HG03025 (cell line): ENCODE measurements at regions not wholly inside any gene's neighbourhood (a gene's known extent, or its start where the extent isn't known, plus 50 kb on each side); places are given as distances from the start of the nearest gene placed in this dataset.
"Not testable (repeated sequence)": the region's sequence is repeated elsewhere in the genome, so short reads cannot be mapped to it uniquely, and the experiment has no call there.

Experiments used
- ATAC-seq: cut with Tn5 transposase; IDR thresholded peaks from one replicate; pipeline ENCODE4 v1.9.1; 2021; ENCODE audit warnings: mild to moderate bottlenecking, moderate library complexity; ENCODE audit not compliant: unreplicated experiment, low FRiP score

DNA sequence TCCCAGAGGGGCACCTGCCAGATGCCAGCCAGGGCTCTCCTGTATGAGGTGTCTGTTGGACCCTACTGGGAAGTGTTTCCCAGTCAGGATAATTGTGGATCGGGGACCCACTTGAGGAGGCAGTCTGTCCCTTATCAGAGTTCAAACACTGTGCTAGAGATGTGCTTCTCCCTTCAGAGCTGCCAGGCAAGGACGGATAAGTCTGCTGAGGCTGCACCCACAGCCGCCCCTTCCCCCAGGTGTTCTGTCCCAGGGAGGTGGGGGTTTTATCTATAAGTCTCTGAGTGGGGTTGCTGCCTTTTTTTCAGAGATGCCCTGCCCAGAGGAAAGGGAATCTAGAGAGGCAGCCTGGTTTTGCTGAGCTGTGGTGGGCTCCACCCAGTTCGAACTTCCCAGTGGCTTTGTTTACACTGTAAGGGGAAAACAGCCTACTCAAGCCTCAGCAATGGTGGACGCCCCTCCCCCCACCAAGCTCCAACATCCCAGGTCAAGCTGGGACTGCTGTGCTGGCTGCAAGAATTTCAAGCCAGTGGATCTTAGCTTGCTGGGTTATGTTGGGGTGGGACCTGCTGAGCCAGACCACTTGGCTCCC lies 324.0 kb upstream of the SETBP1 start:
- ATAC-seq: no peak

DNA sequence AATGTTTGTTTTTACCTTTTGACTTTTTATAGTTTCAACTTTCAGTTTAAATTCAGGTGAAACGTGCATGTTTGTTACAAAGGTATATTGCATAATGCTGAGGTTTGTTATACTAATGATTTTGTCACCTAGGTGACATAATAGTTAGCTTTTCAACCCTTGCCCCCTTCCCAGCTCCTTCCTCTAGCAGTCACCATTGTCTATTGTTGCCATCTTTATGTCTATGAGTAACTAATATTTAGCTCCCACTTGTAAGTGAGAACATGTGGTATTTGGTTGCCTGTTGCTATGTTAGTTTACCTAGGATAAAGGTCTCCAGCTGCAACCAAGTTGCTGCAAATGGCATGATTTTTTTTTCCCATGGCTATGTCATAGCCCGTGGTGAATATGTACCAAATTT lies 322.3 kb upstream of the SETBP1 start:
- no peak for ATAC-seq

DNA sequence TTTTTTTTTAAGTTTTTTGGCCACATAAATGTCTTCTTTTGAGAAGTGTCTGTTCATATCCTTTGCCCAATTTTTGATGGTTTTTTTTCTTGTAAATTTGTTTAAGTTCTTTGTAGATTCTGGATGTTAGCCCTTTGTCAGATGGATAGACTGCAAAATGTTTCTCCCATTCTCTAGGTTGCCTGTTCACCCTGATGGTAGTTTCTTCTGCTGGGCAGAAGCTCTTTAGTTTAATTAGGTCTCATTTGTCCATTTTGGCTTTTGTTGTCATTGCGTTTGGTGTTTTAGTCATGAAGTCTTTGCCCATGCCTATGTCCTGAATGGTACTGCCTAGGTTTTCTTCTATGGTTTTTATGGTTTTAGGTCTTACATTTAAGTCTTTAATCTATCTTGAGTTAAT lies 320.9 kb upstream of the SETBP1 start:
- ATAC-seq: not testable (repeated sequence)

DNA sequence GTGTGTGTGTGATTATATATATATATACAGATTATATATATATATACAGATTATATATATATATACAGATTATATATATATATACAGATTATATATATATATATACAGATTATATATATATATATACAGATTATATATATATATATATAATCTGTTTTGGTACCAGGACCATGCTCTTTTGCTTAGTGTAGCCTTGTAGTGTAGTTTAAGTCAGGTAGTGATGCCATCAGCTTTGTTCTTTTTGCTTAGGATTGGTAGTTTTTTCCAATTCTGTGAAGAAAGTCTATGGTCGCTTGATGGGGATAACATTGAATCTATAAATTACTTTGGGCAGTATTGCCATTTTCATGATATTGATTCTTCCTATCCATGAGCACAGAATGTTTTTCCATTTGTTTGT lies 318.5 kb upstream of the SETBP1 start:
- not testable (repeated sequence) for ATAC-seq

DNA sequence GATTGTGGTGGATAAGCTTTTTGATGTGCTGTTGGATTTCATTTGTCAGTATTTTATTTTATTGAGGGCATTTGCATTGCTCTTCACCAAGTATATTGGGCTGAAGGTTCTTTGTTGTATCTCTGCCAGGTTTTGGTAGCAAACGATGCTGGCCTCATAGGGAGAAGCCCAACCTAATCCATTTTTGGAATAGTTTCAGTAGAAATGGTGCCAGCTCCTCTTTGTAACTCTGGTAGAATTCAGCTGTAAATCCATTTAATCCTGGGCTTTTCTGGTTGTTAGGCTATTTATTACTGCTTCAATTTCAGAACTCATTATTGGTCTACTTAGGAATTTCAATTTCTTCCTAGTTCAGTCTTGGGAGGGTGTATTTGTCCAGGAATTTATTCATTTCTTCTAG lies 309.8 kb upstream of the SETBP1 start:
- ATAC-seq: no peak

DNA sequence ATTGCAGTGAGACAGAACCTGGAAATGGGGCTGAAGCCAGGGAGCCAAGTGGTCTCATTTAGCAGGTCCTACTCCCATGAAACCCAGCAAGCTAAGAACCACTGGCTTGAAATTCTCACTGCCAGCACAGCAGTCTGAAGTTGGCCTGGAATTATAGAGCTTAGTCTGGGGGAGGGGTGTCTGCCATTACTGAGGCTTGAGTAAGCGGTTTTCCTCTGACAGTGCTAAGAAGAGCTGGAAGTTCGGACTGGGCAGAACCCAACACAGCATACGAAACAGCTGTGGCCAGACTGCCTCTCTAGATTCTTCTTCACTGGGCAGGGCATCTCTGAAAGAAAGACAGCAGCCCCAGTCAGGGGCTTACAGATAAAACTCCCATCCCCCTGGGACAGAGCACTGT lies 305.7 kb upstream of the SETBP1 start:
- no peak for ATAC-seq

DNA sequence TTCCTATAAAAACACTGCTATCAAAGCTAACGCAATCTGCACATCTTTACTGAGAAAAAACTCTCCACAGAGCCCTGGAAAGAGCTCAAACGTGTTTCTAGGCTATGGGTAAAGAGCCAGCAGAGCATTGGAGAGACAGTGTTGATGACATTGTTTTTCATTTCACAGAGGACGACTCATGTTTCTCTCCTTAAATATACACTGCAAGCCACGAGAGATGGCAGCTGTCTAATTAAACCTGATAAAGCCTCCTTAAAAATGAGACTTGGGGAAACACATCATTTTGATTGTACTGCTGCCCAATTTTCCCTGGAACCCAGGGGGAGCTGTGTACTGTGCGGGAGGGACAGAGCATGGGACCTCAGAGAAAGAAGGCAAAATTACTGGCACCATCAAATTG lies 294.3 kb upstream of the SETBP1 start:
- no peak for ATAC-seq

DNA sequence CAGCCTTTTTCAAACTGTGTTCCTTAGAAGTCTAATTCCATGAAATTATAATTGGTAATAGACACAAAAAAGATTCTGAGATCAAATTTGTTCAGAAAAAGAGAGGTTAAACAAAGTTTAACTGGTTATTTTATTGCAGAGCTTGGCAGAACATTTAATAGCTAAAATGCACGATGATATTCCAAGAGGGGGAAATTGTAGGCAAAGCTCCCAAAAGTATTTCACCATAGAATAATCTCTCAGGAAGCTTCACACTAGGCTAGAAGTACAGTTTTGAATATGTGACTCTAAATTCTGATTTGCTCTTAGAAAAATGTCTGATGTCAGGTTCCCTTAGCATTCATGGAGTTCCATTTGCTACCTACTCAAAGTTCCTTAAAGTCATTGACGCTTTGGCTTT lies 292.4 kb upstream of the SETBP1 start:
- no peak for ATAC-seq

DNA sequence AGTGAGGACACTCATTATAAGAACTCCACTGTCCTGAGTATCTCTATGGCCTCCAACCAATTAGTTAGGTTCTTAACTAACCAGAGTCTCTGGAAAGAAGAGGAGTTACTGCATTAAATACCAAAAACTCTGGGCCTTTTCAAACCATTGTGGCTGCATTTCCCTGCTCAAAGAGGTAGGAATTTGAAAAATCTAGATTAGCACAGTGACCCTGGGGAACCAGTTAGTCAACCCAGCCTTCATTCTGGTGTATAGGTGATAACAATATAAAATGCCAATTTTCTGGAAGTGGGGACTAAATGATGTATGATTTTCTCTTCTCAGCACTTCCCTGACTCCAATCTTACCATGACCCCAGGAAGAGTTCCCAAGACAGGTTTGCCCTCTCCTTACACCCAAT lies 287.8 kb upstream of the SETBP1 start:
- ATAC-seq: no peak

DNA sequence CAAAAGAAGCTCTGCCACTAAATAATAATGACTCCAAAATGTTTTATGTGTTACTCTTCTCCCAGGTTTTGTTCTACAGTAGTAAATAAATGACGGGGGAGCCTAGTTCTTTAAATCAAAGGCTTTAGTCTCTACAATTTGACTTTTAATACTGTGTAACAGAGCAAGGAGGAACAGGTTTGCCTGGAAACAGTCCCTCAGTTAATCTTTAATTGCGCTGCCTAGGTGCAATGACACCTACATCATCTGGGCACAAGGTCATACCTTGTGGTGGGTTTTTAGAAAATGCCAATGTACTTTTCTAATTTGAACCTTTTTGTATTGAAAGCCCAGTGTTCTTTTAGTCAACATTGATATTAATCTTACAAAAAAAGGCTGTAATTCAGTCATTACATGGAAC lies 287.3 kb upstream of the SETBP1 start:
- no peak for ATAC-seq

DNA sequence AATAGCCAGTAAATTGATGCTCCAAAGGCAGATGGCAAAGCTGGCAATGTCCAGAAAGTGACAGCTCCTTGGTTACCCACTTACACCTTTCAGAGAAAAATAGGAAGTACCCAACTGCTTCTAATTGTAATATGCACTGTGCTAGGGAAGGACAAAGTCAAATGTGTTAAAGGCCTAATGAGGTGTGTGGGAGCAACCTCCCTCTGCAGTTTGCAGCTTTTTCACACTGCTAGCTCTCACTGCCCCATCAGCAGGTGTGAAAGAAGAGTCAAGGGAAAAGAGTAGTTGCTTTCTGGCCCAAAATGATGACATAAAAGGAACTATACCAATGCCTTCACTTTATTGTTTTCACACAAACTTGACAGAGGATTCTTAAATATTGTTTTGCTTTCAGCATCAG lies 284.1 kb upstream of the SETBP1 start:
- ATAC-seq: no peak

DNA sequence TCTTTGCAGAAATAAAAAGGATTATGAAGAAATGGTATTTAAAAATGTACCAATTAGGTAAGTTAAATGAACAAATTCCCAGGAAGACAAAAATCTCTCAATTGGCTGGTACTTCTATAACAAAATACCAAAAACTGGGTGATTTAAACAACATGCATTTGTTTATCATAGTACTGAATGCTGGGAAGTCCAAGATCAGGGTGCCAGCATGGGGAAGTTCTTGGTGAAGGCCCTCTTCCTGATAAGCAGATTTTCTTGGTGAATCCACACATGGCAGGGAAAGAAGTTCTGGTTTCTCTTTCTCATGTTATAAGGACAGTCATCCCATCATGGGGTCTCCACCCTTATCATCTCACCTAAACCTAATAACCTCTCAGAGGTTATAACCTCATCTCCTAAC lies 271.6 kb upstream of the SETBP1 start:
- ATAC-seq: no peak

DNA sequence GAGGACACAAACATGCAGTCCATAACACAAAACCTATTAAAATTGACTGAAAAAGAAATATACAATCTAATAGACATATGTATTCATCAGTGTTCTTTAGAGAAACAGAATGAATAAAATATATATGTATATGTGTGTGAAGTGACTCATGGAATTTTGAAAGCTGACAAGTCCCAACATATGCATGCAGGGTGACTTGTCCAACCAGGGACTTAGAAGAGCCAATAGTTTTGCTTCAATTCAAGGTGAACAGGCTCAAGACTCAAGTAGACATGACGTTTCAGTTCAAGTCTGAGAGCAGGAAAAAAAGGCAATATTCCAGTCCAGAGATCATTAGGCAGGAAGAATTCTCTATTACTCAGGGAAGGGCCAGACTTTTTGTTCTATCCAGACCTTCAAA lies 271.2 kb upstream of the SETBP1 start:
- ATAC-seq: no peak

DNA sequence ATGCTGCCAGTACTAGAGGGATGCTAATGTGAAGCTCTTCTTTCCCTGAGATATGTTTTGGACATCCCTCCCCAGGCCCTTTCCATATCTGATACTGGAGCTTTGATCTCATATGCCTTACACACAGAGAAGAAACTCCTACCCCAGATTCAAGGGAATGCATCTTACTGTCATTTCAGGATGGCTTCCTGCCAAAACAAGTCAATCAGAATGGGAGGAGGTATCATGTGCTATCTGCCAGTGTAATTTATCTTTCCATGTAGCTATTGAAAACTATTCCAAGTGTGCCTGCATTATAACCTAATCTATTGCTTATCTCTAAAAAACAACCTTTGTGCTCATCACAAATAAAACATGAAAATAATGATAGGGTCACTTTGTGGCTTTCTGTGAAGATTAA lies 269.9 kb upstream of the SETBP1 start:
- no peak for ATAC-seq

DNA sequence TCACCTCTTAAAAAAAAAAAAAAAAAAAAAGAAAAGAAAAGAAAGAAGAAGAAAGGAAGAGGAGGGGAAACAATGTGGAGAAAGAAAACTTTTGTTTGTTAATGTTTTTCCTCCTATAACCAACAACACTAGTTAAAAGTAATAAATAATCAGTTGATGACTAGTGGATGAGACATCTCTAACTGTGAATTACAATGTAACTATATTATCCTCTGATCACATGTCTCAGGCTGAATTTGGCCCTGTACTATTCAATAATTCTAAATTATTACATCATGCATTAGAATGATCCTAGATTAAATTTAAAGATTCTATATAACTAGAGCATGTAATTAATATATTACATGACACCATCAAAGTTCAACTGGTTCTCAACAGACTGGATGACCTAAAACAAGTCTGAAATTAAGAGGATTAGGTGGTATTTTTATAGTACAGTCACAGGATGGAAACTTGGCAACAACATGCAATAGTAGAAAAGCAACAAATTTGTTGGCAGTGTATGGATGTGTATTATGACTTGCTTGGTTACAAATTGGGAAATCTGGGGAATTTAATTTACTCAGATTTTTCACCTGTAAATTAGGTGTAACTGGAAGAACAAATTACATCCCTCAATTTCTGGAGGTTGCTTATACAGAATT lies 269.3 kb upstream of the SETBP1 start:
- ATAC-seq: no peak

DNA sequence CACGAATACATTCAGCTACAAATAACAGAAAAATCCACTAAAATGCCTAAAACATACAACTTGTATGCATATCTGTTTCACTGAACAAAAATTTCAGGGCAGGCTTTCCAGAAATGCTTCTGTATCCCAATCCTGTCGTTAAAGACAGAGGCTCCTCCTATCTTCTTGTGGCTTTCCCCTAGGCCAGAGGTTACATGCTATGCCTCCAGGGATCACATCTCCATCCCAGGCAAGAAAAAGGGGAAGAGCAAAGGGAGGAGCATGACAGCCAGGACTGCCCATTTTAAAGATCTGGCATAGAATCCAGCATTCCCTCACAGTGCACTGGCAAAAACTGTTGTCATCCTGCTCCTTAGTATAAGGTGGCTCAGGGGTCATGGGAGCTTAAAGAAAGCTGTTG lies 268.7 kb upstream of the SETBP1 start:
- no peak for ATAC-seq

DNA sequence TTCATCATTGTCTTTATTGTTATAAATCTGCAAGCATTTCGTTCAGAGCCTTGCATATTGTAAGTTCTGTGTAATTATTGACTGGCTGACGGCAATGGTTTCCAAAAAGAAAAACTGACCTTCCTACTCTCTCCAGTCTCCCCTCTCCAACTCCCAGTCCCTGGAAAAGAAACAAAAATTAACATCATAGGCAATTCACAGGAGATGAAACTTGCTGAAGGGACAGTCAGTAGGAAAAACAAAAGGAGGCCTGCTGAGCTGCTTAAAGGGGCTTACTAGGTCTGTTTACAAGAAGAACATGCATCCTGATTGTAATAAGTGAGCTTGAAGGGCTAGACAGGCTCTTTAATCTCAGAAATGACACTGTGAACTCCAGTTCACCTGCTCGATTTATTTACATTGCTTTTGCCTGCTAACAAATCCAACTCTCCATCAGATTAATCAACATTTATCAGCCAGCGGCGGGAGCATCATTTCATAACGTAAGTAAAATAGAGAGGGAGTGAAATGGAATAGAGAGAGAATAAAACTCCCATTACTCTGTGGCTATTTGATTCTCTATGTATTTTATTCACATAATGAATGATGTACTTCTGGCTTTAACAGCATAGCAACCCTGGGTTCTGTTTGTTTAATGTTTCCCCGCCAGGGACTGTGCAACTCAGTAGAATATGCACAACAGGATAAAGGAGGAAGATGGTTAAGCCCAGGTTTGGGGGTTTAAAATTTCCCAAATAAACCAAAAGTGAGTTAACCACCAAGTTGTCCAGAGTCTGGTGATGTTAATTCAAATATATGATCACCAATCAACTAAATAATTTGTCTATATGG lies 256.7 kb upstream of the SETBP1 start:
- ATAC-seq: no peak

DNA sequence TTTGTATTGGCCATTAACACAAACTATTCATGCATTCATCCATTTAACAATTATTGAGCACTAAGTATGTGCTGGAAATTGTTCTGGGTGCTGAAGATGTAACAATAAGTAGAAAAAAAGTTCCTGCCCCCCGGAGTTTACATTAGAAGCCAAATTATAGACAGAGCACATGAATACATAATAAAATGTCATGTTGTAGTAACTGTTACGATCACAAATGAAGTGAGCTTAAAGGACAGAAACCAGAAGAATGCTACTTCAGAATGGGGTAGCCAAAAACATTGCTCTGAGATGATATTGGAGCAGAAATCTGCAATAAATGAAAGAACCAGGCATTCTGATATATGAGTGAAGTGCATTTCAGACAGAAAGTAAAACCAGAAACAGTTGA lies 256.0 kb upstream of the SETBP1 start:
- ATAC-seq: no peak

DNA sequence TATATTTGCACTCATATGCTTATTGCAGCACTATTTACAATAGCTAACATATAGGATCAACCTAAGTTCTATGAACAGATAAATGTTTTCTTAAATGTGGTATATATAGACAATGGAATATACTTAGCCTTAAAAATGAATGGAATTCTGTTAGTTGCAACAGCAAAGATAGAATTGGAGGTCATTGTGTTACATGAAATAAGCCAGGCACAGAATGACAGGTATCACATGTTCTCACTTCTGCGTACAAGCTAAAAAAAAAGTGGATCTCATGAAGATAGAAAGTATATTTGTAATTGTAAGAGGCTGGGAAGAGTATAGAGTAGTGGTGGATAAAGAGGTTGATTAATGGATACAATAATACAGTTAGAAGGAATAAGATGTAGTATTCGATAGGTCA lies 255.5 kb upstream of the SETBP1 start:
- no peak for ATAC-seq

DNA sequence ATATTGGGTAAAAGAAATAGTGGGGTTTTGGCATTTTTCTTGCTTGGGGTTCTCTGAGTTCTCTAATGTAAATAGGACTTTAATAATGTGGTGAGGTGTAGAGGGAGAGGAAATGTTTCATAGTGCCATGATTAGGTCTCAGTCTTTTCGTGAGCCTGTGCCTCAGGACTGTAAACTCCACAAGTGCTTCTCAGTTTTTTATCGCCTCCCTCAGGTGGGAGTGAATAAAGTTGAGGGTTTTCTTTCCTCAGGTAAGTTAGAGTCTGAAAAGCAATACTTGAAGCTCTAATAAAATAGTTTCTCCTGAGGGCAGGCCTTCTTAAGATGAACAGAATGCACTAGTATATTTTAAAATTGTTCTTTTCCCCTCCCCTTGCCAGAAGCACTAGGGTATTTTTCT lies 243.1 kb upstream of the SETBP1 start:
- no peak for ATAC-seq

DNA sequence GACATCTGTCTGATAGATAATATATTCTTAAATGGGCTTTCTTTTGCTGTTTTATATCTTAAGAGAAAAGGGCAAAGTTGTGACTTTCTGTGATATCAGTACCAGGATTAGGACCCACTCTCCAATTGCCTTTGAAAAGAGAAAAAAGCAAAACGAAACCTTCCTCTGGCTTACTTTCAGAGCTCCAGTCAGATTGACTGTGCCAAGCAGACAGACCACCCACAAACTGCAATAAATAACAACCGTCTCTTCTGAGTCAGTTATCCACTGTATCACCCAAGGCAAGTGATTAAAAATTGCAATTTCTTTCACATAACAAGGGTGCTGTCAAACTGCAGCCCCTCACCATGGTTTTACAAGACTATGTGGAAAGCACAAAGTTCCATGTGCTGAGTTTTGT lies 230.5 kb upstream of the SETBP1 start:
- ATAC-seq: no peak

DNA sequence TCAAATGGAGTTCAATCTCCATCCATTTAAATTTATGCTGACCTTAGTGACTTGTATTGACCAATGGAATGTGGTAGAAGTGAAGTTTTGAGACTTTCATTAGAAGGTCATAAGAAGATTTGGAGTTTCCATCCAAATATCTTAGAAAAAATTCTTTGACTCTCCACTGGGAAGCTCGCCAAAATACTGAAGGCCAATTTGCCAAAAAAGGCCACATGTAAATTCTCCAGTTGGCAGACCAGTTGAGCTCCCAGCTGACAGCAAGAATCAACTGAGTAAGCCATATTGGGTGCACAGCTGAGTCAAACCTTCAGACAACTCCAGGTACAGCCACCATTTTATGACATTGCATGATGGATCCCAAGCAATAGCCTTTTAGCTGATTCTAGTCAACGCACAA lies 228.3 kb upstream of the SETBP1 start:
- ATAC-seq: no peak
